ENCODE measurements at regions not wholly inside any gene's neighbourhood (a gene's known extent, or its start where the extent isn't known, plus 50 kb on each side); places are given as distances from the start of the nearest gene placed in this dataset.

GRCh38 chr6:141550471-141550870 is 582.3 kb upstream of the GJE1 start:
- Histone ChIP-seq H3K27ac (no peak overlapping the region), H3K4me3 (no peak overlapping the region)
- no peak for DNase-seq (ENCODE audit: low spot score)
- no peak for TF ChIP-seq CTCF (IDR thresholded peaks at IDR 0.05)

DNA sequence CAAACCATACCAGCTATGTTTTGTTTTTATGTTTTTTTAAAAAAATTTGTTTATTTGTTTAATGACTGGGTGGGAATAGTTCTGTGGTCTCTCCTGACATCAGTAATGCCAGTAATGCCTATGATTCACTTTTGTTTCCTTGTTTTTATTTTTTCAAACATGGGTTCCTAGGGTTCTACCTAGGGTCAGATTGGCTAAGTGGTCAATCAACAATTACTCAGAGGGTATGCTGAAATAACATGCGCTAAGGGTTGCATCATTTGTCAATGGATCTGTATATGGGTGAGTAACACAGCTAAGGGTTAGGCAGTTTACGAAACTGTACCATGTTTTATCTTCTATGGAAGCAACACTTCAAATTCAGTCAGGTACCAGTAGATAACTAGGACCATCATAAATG is 583.8 kb upstream of the GJE1 start:
- no peak overlapping the region for H3K4me3 ChIP-seq
- TF ChIP-seq CTCF (IDR thresholded peaks at IDR 0.05), result no peak
- H3K27ac ChIP-seq, result no peak overlapping the region
- DNase-seq (ENCODE audit: low spot score), result no peak

GRCh38 chr6:141541581-141542324 is 591.0 kb upstream of the GJE1 start:
- H3K4me3 ChIP-seq, result no peak overlapping the region
- no peak overlapping the region for H3K27ac ChIP-seq
- TF ChIP-seq CTCF (IDR thresholded peaks at IDR 0.05), result no peak
- no peak for DNase-seq (ENCODE audit: low spot score)

- H3K4me3 ChIP-seq, result no peak overlapping the region
- TF ChIP-seq CTCF (IDR thresholded peaks at IDR 0.05), result no peak
- DNase-seq (ENCODE audit: low spot score), result no peak
- H3K27ac ChIP-seq, result no peak overlapping the region
These were observed 592.5 kb upstream of the GJE1 start for GRCh38 chr6:141540207-141540606.

- no peak overlapping the region for H3K4me3 ChIP-seq
These were observed 593.1 kb upstream of the GJE1 start for GRCh38 chr6:141539617-141540016.

GRCh38 chr6:141532211-141532610 is 600.5 kb upstream of the GJE1 start:
- no peak for DNase-seq (ENCODE audit: low spot score)
- H3K4me3 ChIP-seq, result no peak overlapping the region
- H3K27ac ChIP-seq, result no peak overlapping the region
- no peak for TF ChIP-seq CTCF (IDR thresholded peaks at IDR 0.05)

More at GRCh38 chr6:141539617-141540016, 593.1 kb upstream of the GJE1 start:
- DNase-seq (ENCODE audit: low spot score), result no peak
- H3K27ac ChIP-seq, result no peak overlapping the region
- no peak for TF ChIP-seq CTCF (IDR thresholded peaks at IDR 0.05)

DNA sequence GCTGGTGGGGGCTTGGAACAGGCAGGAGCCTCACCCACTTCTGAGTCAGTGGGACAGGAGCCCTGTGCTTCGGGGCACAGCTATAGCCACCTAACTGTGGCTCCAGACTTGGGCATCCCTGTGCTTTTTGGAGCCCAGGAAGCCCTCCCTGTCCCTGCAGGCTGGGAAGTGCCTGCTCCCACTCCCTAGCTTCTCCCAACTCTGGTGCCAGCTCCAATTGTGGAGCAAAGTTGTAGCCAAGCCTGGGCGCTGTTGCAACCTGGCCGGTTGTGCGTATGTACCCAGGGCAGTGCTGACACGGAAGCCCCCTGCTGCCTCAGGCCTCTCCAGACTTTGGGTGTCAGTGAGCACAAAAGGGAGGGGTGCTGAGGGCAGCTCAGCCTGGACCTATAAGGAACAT is 601.7 kb upstream of the GJE1 start:
- TF ChIP-seq CTCF (IDR thresholded peaks at IDR 0.05), result no peak
- Histone ChIP-seq H3K4me3 (no peak overlapping the region), H3K27ac (no peak overlapping the region)
- DNase-seq (ENCODE audit: low spot score), result no peak

All from coronary artery (tissue), 2 donors.